22Rv1 (cell line): ENCODE measurements at regions not wholly inside any gene's neighbourhood (a gene's known extent, or its start where the extent isn't known, plus 50 kb on each side); places are given as distances from the start of the nearest gene placed in this dataset.

Experiments
- H3K27ac ChIP-seq: fragments of 450-650 bp; 2 replicates; pipeline ENCODE4 v1.5.1; 2017
- CTCF ChIP-seq: fragments of 450-650 bp; IDR thresholded peaks from 2 replicates; pipeline ENCODE4 v1.5.1; 2017; ENCODE audit warnings: mild to moderate bottlenecking
- ZFX ChIP-seq: fragments of 450-650 bp; IDR thresholded peaks from 2 replicates; pipeline ENCODE4 v1.6.1; 2017; ENCODE audit warnings: antibody characterized with exemption, borderline replicate concordance

DNA sequence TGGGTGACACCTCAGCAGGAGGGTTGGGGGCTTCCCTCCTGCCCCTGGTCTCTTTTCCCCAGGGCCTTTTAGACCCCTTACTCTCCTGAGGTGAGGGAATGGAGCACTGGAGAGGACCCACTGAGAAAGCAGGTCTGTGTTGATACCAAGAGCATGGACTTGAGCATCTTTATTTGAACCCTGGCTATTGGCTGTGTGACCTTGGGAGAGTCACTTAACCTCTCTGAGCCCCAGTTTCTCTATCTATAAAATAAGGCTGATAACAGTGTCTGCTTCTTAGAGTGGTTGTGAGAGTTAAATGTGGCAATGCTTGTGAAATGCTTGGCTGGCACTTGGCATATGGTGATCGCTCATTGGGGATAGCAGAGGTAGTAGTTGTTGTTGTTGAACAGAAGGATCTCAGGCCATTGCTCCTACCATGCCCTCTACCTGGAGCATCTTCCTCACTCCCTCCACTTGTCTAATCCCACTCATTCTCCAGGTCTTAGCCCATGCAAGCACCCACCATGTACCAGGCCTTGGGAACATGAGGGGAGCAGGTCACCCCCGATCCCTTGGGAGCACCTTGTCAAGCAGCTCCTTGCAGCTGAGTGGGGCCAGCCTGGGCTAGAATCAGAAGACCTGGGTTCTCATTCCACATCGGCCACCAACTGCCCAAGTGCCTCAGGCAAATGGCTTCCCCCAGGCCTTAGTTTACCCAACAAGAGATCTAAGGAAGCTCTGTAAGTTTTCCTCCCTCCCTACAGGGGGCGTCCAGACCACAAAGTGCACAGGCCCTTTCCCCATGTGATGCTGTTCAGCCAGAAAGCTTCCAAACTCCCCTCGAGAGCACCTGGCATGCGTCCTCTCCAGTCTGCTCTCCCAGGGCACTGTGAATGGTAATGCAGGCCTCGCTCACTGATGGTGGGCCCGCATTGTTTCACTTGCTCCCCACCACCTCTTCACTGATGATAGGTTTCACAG is 96.7 kb downstream of the LSM3 start:
- no peak overlapping the region for H3K27ac ChIP-seq
- peak; percentile 35 for TF ChIP-seq CTCF
- no peak for TF ChIP-seq ZFX

DNA sequence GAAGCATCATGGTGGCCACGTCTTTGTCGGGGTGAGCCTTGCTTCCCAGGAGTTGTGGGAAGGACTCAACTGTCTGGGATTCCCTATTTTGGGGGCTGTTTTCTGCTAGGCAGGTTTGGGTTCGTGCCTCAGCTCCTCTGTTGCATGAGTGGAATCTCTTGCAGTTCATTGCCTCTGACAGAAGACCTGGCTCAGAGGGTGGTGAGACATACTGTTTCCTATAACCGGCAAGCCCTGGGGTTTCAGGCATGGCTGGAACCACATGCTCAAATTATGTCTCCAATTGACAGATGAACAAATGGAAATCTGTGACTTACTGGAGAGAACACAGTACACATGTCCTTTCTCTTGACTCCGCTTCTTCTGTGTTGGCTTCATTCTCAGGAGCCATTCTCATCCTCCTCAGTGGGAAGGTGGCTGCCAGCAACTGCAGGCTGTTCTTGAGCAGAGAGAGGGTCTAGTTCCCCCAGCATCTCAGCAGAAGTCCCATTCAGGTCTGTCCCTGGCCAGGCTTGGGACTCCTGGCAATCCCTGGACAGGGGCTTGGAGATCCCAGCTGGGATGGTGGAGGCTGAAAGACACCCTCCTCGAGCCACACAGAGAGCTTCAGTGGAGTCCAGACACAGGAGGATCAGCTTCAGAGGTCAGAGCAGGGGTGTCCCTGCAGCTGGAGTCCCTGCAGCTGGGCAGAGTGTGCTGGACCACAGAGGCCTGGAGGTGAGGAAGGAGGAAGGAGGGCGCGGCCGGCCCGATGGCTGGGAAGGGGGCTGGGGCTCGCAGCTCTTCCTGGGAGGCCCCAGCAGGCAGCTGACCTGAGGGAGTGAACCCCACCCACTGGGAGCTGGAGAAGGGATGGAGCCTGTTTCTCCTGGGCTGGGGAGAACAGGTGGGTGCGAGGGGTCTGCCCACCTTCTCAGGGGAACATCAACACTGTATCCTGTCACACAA is 97.6 kb downstream of the LSM3 start:
- no peak overlapping the region for H3K27ac ChIP-seq
- TF ChIP-seq ZFX, result no peak
- no peak for TF ChIP-seq CTCF

DNA sequence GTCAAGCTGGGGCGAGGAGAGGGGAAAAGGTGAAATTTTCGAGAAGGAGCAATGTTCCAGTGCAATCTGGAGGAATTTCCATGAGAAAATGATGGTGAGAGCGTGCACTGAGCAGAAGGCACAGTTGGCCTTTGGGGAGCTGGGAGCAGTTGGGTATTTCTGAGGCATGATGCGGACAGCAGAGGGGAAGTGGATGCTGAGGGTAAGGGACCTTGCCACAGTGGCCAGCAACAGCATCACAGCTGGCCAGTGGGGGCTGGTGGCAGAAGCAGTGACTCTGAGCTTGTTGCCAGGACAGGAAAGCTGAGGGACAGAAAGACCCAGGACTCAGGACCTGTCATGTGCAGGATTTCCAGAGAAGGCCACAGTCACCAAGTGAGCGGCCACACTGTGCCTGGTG is 98.9 kb downstream of the LSM3 start:
- H3K27ac ChIP-seq, result no peak overlapping the region
- no peak for TF ChIP-seq CTCF
- TF ChIP-seq ZFX, result no peak

GRCh38 chr3:14278265-14278798 is 99.7 kb downstream of the LSM3 start:
- H3K27ac ChIP-seq, result no peak overlapping the region
- no peak for TF ChIP-seq CTCF
- no peak for TF ChIP-seq ZFX

GRCh38 chr3:14278799-14279625 is 100.4 kb downstream of the LSM3 start:
- TF ChIP-seq CTCF, result no peak
- no peak for TF ChIP-seq ZFX
- H3K27ac ChIP-seq, result no peak overlapping the region

GRCh38 chr3:14279626-14280061 is 101.0 kb downstream of the LSM3 start:
- TF ChIP-seq ZFX (no peak), CTCF (no peak)
- no peak overlapping the region for H3K27ac ChIP-seq
